Nephron (organoid): ENCODE measurements at regions not wholly inside any gene's neighbourhood (a gene's known extent, or its start where the extent isn't known, plus 50 kb on each side); places are given as distances from the start of the nearest gene placed in this dataset.

Experiments
- H3K27ac Mint-ChIP-seq, 3 experiments: 2 replicates each; pipeline ENCODE4 v1.8.0; 2020; ENCODE audit warnings: mixed read lengths in 3 of 3, mild to moderate bottlenecking in 2 of 3, moderate library complexity in 1 of 3
- H3K27me3 Mint-ChIP-seq: 2 replicates; pipeline ENCODE4 v1.8.0; 2021; ENCODE audit warnings: low read depth, mild to moderate bottlenecking, moderate library complexity, mixed read lengths
- H3K36me3 Mint-ChIP-seq: 2 replicates; pipeline ENCODE4 v1.8.0; 2020; ENCODE audit warnings: low read depth, mixed read lengths
- H3K4me1 Mint-ChIP-seq: 2 replicates; pipeline ENCODE4 v1.8.0; 2020; ENCODE audit warnings: mixed read lengths
- H3K4me3 Mint-ChIP-seq, 3 experiments: 2 replicates each; pipeline ENCODE4 v1.8.0; 2020; ENCODE audit warnings: mild to moderate bottlenecking in 3 of 3, mixed read lengths in 3 of 3, moderate library complexity in 2 of 3
- H3K9me3 Mint-ChIP-seq: 2 replicates; pipeline ENCODE4 v1.8.0; 2020; ENCODE audit warnings: mixed read lengths
- TF ChIP-seq, protein P1 (sequence below), 3 experiments: fragments of 200-600 bp; sonication (generic); IDR thresholded peaks; one replicate each; pipeline ENCODE4 v1.5.0; 2021; ENCODE audit warnings: antibody characterized with exemption in 3 of 3; ENCODE audit not compliant: unreplicated experiment in 3 of 3

DNA sequence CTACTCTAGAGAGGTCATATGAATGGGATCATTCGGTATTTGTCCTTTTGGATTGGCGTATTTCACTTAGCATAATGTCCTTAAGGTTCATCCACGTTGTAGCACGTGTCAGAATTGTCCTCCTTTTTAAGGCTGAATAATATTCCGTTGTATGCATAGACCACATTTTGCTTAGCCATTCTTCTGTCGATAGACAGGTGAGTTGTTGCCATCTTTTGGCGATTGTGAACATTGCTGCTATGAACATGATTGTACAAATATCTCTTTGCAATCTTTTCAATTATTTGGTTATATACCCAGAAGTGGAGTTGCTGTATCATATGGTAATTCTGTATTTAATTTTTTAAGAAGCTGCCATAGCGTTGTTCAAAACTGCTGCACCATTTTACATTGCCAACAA is 52.4 kb upstream of the GOLGA8J start:
- H3K36me3 Mint-ChIP-seq: no peaks in the 10 kb centered on the region
- no peak overlapping the region for H3K27ac Mint-ChIP-seq
- H3K27me3 Mint-ChIP-seq: peaks cover 8% of the 10 kb centered on the region
- H3K4me1 Mint-ChIP-seq: no peaks in the 10 kb centered on the region
- no peak overlapping the region for H3K4me3 Mint-ChIP-seq
- TF ChIP-seq, protein P1, sequence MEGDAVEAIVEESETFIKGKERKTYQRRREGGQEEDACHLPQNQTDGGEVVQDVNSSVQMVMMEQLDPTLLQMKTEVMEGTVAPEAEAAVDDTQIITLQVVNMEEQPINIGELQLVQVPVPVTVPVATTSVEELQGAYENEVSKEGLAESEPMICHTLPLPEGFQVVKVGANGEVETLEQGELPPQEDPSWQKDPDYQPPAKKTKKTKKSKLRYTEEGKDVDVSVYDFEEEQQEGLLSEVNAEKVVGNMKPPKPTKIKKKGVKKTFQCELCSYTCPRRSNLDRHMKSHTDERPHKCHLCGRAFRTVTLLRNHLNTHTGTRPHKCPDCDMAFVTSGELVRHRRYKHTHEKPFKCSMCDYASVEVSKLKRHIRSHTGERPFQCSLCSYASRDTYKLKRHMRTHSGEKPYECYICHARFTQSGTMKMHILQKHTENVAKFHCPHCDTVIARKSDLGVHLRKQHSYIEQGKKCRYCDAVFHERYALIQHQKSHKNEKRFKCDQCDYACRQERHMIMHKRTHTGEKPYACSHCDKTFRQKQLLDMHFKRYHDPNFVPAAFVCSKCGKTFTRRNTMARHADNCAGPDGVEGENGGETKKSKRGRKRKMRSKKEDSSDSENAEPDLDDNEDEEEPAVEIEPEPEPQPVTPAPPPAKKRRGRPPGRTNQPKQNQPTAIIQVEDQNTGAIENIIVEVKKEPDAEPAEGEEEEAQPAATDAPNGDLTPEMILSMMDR (IDR thresholded peaks at IDR 0.05; ENCODE audit: unreplicated experiment in 3 of 3): no peak
- peaks cover 11% of the 10 kb centered on the region for H3K9me3 Mint-ChIP-seq

GRCh38 chr15:30023798-30024295 is 58.9 kb upstream of the GOLGA8J start:
- H3K9me3 Mint-ChIP-seq: peaks cover 7% of the 10 kb centered on the region
- H3K27me3 Mint-ChIP-seq: peaks cover 23% of the 10 kb centered on the region
- no peaks in the 10 kb centered on the region for H3K4me1 Mint-ChIP-seq
- H3K4me3 Mint-ChIP-seq: no peak overlapping the region
- TF ChIP-seq, protein P1 (IDR thresholded peaks at IDR 0.05; ENCODE audit: unreplicated experiment in 3 of 3): no peak
- no peaks in the 10 kb centered on the region for H3K36me3 Mint-ChIP-seq
- H3K27ac Mint-ChIP-seq: no peak overlapping the region

GRCh38 chr15:30010746-30011145 is 72.0 kb upstream of the GOLGA8J start:
- Mint-ChIP-seq H3K4me3 (no peak overlapping the region), H3K27ac (no peak overlapping the region)

GRCh38 chr15:30008156-30008555 is 74.6 kb upstream of the GOLGA8J start:
- Mint-ChIP-seq H3K4me3 (no peak overlapping the region), H3K27ac (no peak overlapping the region), H3K4me1 (no peaks in the 10 kb centered on the region), H3K9me3 (no peaks in the 10 kb centered on the region), H3K27me3 (peaks cover 4% of the 10 kb centered on the region), H3K36me3 (no peaks in the 10 kb centered on the region)
- TF ChIP-seq, protein P1 (IDR thresholded peaks at IDR 0.05; ENCODE audit: unreplicated experiment in 3 of 3): no peak

More at GRCh38 chr15:30010746-30011145, 72.0 kb upstream of the GOLGA8J start:
- TF ChIP-seq, protein P1 (IDR thresholded peaks at IDR 0.05; ENCODE audit: unreplicated experiment in 3 of 3): no peak
- no peaks in the 10 kb centered on the region for H3K36me3 Mint-ChIP-seq
- no peaks in the 10 kb centered on the region for H3K9me3 Mint-ChIP-seq
- H3K27me3 Mint-ChIP-seq: no peaks in the 10 kb centered on the region
- no peaks in the 10 kb centered on the region for H3K4me1 Mint-ChIP-seq

DNA sequence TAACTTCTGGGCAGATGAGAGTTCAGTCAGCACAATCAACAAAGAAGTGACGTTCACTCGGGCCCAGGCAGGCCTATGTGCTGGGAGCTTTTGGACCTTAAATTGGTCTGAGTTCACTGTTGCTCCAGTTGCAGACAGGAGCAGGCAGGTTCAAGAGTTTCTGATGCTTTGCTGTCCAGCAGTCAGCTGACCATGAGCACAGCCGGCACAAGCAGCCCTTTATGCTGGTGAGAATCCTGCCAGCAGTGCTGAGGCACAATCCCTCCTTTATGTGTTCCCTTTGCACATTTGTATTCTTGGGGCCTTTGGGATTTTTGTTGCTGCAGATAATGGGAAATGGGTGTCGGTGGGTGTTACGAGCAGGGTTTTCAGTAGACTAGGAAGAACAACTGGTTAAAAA is 81.2 kb upstream of the GOLGA8J start:
- no peaks in the 10 kb centered on the region for H3K9me3 Mint-ChIP-seq
- H3K4me3 Mint-ChIP-seq: no peak overlapping the region
- H3K4me1 Mint-ChIP-seq: no peaks in the 10 kb centered on the region
- H3K36me3 Mint-ChIP-seq: no peaks in the 10 kb centered on the region
- TF ChIP-seq, protein P1 (IDR thresholded peaks at IDR 0.05; ENCODE audit: unreplicated experiment in 3 of 3): no peak
- H3K27ac Mint-ChIP-seq: no peak overlapping the region
- H3K27me3 Mint-ChIP-seq: peaks cover 4% of the 10 kb centered on the region

DNA sequence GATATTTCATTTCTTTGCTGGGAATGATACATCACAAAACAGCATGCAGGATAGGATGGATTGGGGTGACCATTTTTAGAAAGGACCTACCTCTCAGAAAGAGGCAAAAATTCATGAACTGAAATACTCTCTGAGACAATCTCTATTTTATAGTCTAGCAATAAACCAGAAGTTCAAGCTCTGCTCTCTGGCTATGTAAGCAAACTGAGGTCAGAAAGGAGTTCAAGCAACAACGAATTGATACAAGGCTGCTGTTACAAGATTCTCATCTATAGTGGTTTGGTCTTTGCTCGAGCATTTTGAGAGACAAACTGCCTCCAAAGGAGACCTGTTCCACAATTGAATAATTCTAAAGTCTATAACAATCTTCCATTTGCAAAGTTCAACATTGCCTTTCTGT is 84.7 kb upstream of the GOLGA8J start:
- Mint-ChIP-seq H3K27ac (no peak overlapping the region), H3K9me3 (no peaks in the 10 kb centered on the region), H3K4me3 (no peak overlapping the region), H3K27me3 (no peaks in the 10 kb centered on the region), H3K36me3 (no peaks in the 10 kb centered on the region), H3K4me1 (no peaks in the 10 kb centered on the region)
- TF ChIP-seq, protein P1 (IDR thresholded peaks at IDR 0.05; ENCODE audit: unreplicated experiment in 3 of 3): no peak
